ENCODE measurements at regions not wholly inside any gene's neighbourhood (a gene's known extent, or its start where the extent isn't known, plus 50 kb on each side); places are given as distances from the start of the nearest gene placed in this dataset.
"Not testable (repeated sequence)": the region's sequence is repeated elsewhere in the genome, so short reads cannot be mapped to it uniquely, and the experiment has no call there.

GRCh38 chr11:67805253-67806126 lies 131.1 kb upstream of the ALDH3B2 start:
- WGBS, 2 experiments (ENCODE audit: extremely low coverage in 1 of 2, insufficient coverage in 1 of 2, insufficient read length in 1 of 2, insufficient replicate concordance in 2 of 2, low coverage in 1 of 2, low lambda C conversion rate in 2 of 2, missing lambda C conversion rate in 1 of 2): 1% methylated on average over 26 of the region's 66 CpGs; no CpG with 5 or more reads in 1 of the 2 experiments
- not testable (repeated sequence) for H2AFZ ChIP-seq (ENCODE audit: low read length)
- CTCF ChIA-PET (ENCODE audit: partially characterized antibody): interaction anchor here (1.2 kb wide), 1 partner anchor 150 kb away, joined by 6 read pairs; no protein-coding TSS in a partner anchor

More at GRCh38 chr11:67805253-67806126, 131.1 kb upstream of the ALDH3B2 start:
- H2BK120ac ChIP-seq (replicated peaks; ENCODE audit: low read depth, low read length); H3K23me2 ChIP-seq (ENCODE audit: low read depth, low read length); H3K27me3 ChIP-seq (replicated peaks in 1 of 4; ENCODE audit: control insufficient read depth in 3 of 4, extremely low read depth in 1 of 4, insufficient read depth in 3 of 4, low read length in 3 of 4); H4K91ac ChIP-seq (replicated peaks; ENCODE audit: insufficient read length, low read length); H3K14ac ChIP-seq (ENCODE audit: insufficient read length); H3K18ac ChIP-seq (ENCODE audit: extremely low read depth, low read length); H2BK12ac ChIP-seq (ENCODE audit: low read depth, low read length); H3K4ac ChIP-seq (replicated peaks; ENCODE audit: insufficient read length, low read depth, low read length); H2BK5ac ChIP-seq (ENCODE audit: low read depth, low read length); H3K56ac ChIP-seq (replicated peaks; ENCODE audit: insufficient read length, low read depth, low read length); FAIRE-seq; H3K36me3 ChIP-seq (ENCODE audit: control insufficient read depth in 2 of 4, insufficient read depth in 4 of 4, low read length in 3 of 4); H3K23ac ChIP-seq (ENCODE audit: insufficient read length); H3K4me1 ChIP-seq (replicated peaks in 1 of 4; ENCODE audit: control insufficient read depth in 3 of 4, insufficient read depth in 4 of 4, low read length in 3 of 4); H3K79me2 ChIP-seq (ENCODE audit: control insufficient read depth in 1 of 2, insufficient read depth in 2 of 2, low read length in 2 of 2); H2BK20ac ChIP-seq (ENCODE audit: low read length); H4K8ac ChIP-seq (ENCODE audit: extremely low read depth, insufficient read depth, low read length); H3K79me1 ChIP-seq (ENCODE audit: low read depth, low read length); H4K5ac ChIP-seq (ENCODE audit: insufficient read length, low read depth, low read length); H2BK15ac ChIP-seq (ENCODE audit: low read length); H2AK5ac ChIP-seq (ENCODE audit: low read depth, low read length); H4K20me1 ChIP-seq (replicated peaks in 1 of 2; ENCODE audit: control insufficient read depth in 1 of 2, insufficient read depth in 2 of 2, low read length in 2 of 2); H3K9me3 ChIP-seq (ENCODE audit: insufficient read depth in 2 of 2, low read depth in 1 of 2, low read length in 1 of 2): not testable (repeated sequence)
- TF ChIP-seq CREB1 (IDR thresholded peaks at IDR 0.05) (0 out of 2 replicates have a peak, but pooled peaks have one; percentile 0), YY1 (IDR thresholded peaks at IDR 0.05; ENCODE audit: low read depth, low read length) (peak; percentile 88), RAD21 (IDR thresholded peaks at IDR 0.05 in 1 of 2, conservative IDR thresholded peaks at IDR 0.05 in 1 of 2; ENCODE audit: low read depth in 2 of 2, low read length in 2 of 2) (peak in 1 of 2 experiments; percentile 36; a peak in 2 of 4 replicates), USF2 (IDR thresholded peaks at IDR 0.05; ENCODE audit: low read length) (0 out of 2 replicates have a peak, but pooled peaks have one; percentile 45), MAX (IDR thresholded peaks at IDR 0.05) (0 out of 2 replicates have a peak, but pooled peaks have one; percentile 15), SP4 (IDR thresholded peaks at IDR 0.05; ENCODE audit: low read length) (0 out of 2 replicates have a peak, but pooled peaks have one; percentile 15), TAF1 (IDR thresholded peaks at IDR 0.05; ENCODE audit: low read depth, low read length) (peak; percentile 56; the same call in 1 of the 2 replicates)
- H3K27ac ChIP-seq (ENCODE audit: low read depth, low read length): peak overlapping the region; percentile 71; the same call in 1 of the 2 replicates
- H3K4me2 ChIP-seq (ENCODE audit: insufficient read depth in 1 of 2, low read depth in 2 of 2, low read length in 2 of 2): peak overlapping the region; percentile 79 to 90; a peak in 3 of 4 replicates
- POLR2A ChIA-PET (ENCODE audit: partially characterized antibody): interaction anchor here (0.8 kb wide), 1 partner anchor 186 kb away, joined by 3 read pairs; no protein-coding TSS in a partner anchor
- peak overlapping the region; percentile 64 to 91 (median 73) for H3K4me3 ChIP-seq (ENCODE audit: extremely low read depth in 1 of 4, insufficient read depth in 2 of 4, low read depth in 3 of 4, low read length in 4 of 4)
- peak overlapping the region in 2 of 4 experiments; percentile 38 to 61; a peak in 4 of 7 replicates for H3K9ac ChIP-seq (replicated peaks in 1 of 4; ENCODE audit: extremely low read depth in 1 of 4, low read depth in 3 of 4, low read length in 3 of 4)
- peak; percentile 95 to 99 for DNase-seq (ENCODE audit: low read depth in 1 of 2, low spot score in 2 of 2)

Measured in H1 (cell line).